Activated CD8-positive, alpha-beta memory T cell treated with anti-CD3 and anti-CD28 coated beads for 36 hours (primary cell): ENCODE measurements at regions not wholly inside any gene's neighbourhood (a gene's known extent, or its start where the extent isn't known, plus 50 kb on each side); places are given as distances from the start of the nearest gene placed in this dataset.
"Not testable (repeated sequence)": the region's sequence is repeated elsewhere in the genome, so short reads cannot be mapped to it uniquely, and the experiment has no call there.

Source experiments
- CTCF ChIA-PET: fragments of 350-600 bp; sonication (Branson Sonifier 250); formaldehyde crosslinking; loops from one replicate; lab custom pipeline; 2021; ENCODE audit warnings: antibody characterized with exemption; lab: Charles Lee
- POLR2A ChIA-PET: fragments of 350-600 bp; sonication (Branson Sonifier 250); formaldehyde crosslinking; loops from one replicate; lab custom pipeline; 2021; ENCODE audit warnings: antibody characterized with exemption; lab: Charles Lee

- ChIA-PET CTCF (no interaction called here), POLR2A (no interaction called here)
Observed at GRCh38 chr6:27553123-27553904, 80.4 kb upstream of the ZNF184 start.

DNA sequence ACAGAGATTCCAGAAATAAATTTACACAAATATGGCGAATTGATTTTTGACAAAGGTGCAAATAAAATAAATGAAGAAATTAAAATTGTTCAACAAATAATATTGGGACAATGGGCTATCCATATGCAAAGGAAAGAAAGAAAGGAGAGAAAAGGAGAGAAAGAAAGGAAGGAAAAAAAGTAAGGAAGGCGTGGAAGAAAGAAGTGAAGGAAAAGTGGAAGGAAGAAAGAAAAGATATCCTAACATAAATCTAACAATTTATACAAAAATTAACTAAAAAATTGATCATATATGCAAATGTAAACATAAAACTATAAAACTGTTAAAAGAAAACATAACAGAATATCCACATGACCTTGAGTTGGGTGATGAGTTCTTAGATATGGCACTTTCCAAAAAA is 78.7 kb upstream of the ZNF184 start:
- ChIA-PET POLR2A (no interaction called here), CTCF (no interaction called here)

- ChIA-PET POLR2A (no interaction called here), CTCF (no interaction called here)
Observed at GRCh38 chr6:27550692-27551091, 77.8 kb upstream of the ZNF184 start.

- POLR2A ChIA-PET, CTCF ChIA-PET: not testable (repeated sequence)
Observed at GRCh38 chr6:27549241-27549598, 76.3 kb upstream of the ZNF184 start.

DNA sequence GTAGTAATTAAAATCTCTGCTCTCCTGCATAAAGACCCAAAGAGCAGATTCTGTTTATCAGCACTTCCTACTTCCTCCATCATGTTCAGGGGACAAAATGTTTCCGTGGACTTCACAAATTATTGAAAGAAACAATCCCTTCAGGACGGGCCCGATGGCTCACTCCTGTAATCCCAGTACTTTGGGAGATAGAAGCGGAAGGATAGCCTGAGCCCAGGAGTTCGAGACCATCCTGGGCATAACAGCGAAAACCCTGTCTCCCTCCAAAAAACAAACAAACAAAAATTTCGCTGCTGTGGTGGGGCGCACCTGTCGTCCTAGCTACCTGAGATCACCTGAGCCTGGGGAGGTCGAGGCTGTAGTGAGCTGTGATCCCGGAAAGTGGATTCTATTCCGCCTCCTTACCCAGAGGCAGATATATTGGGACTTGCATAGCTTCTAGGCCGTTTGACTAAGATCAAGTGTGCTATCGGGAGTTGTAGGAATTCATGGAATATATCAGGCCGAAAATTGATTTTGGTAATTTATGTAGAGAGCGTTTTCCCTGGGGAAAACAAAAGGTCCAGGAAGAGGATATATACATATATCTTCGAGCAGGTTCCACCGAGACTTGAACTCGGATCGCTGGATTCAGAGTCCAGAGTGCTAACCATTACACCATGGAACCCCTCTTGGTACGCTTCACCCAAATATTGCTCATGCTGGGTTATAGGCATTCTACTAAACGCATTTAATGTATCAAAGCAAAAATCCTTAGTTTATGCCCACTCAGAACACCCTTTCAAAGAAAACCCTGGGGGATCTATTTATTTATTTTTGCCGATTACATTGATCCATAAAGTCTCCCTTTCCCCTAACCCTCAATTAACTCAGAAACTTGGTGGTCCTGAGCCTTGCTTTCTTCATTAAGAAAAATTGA is 74.5 kb upstream of the ZNF184 start:
- ChIA-PET CTCF (no interaction called here), POLR2A (no interaction called here)

DNA sequence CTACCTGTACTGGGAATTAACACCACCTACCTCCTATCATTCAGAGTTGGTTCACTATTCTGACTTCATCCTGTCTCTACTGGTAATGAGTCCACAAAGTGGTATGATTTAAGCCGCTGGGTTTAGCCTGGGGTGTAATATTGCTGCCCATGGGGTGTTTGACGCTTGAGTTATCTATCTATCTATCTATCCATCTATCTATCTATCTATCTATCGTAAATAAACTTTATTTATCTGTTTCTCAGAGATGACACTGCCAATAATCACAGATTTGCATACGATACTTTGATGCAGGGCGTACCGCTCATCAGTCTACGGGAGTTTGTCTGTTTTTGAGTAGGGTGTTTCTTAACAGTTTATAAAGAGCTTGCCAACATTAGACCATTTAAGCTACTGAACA is 73.6 kb upstream of the ZNF184 start:
- POLR2A ChIA-PET = no interaction called here

GRCh38 chr6:27545271-27546046 is 72.6 kb upstream of the ZNF184 start:
- ChIA-PET POLR2A (no interaction called here), CTCF (no interaction called here)

More for the DNA sequence above, 73.6 kb upstream of the ZNF184 start:
- CTCF ChIA-PET = no interaction called here

GRCh38 chr6:27544612-27545260 is 71.8 kb upstream of the ZNF184 start:
- ChIA-PET POLR2A (no interaction called here), CTCF (no interaction called here)

DNA sequence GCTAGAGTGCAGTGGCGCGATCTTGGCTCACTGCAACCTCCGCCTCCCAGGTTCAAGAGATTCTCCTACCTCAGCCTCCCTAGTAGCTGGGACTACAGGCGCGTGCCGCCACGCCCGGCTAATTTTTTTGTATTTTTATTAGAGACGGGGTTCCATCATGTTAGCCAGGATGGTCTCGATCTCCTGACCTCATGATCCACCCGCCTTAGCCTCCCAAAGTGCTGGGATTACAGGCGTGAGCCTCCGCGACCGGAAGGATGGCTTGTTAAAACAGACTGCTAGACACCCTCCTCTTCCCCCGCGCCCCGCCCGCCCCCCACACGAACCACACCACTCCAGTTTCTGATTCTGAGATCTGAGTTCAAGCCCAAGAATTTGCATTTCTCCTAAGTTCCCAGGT is 71.2 kb upstream of the ZNF184 start:
- CTCF ChIA-PET, POLR2A ChIA-PET: not testable (repeated sequence)

- CTCF ChIA-PET = no interaction called here
- POLR2A ChIA-PET = no interaction called here
Observed at GRCh38 chr6:27542485-27542884, 69.6 kb upstream of the ZNF184 start.

- CTCF ChIA-PET = no interaction called here
- POLR2A ChIA-PET = no interaction called here
Observed at GRCh38 chr6:27541933-27542297, 69.0 kb upstream of the ZNF184 start.

DNA sequence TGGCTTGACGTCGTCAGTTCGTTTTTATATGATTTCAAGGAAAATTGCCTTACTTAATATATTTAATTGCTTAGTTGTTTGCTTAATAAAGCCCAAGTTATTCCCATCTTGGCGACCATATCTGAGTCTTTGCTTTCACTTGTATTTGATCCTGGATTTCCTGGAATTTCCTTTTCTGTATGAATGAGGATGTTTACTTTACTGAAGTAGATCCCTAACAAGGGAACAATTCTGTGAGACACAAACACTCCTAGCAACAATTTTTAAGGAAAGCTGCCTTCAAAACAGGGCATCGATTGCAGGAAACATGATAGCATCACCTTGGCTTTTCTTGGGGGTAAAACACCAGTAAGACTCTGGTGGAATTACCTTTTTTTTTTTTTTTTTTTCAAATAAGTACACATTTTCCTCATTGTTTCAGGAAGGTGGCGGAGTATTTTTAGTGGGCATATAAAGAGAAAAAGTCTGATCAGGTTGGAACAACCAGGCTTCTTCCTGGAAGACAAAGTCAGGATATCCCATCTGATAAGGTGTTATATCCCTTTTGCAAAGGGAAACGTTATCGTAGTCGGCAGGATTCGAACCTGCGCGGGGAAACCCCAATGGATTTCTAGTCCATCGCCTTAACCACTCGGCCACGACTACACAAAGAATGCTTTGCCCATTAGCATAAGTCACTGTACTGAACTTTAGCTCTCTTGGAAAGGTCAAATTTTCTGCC is 68.5 kb upstream of the ZNF184 start:
- ChIA-PET POLR2A (no interaction called here), CTCF (interaction anchor here (0.7 kb wide), 1 partner anchor 244 kb away, joined by 4 read pairs; no protein-coding TSS in a partner anchor)

- ChIA-PET CTCF (no interaction called here), POLR2A (no interaction called here)
Observed at GRCh38 chr6:27539551-27539950, 66.6 kb upstream of the ZNF184 start.

- POLR2A ChIA-PET = no interaction called here
Observed at GRCh38 chr6:27532820-27533538, 60.1 kb upstream of the ZNF184 start.

GRCh38 chr6:27531772-27532459 is 59.0 kb upstream of the ZNF184 start:
- ChIA-PET CTCF (interaction anchor here (1.3 kb wide), 1 partner anchor 13 kb away, joined by 3 read pairs; no protein-coding TSS in a partner anchor), POLR2A (no interaction called here)

More at GRCh38 chr6:27532820-27533538, 60.1 kb upstream of the ZNF184 start:
- CTCF ChIA-PET = no interaction called here

DNA sequence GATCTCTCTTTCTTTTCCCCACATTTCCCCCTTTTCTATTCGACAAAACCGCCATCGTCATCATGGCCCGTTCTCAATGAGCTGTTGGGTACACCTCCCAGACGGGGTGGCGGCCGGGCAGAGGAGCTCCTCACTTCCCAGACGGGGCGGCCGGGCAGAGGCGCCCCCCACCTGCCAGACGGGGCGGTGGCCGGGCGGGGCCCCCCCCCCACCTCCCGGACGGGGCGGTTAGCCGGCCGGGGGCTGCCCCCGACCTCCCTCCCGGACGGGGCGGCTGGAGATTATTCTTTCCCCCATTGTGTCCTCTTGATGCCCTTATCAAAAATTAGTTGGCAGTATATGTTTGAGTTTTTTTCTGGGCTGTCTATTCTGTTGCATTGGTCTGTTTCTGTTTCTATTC is 56.9 kb upstream of the ZNF184 start:
- CTCF ChIA-PET, POLR2A ChIA-PET: not testable (repeated sequence)

GRCh38 chr6:27528714-27529113 is 55.8 kb upstream of the ZNF184 start:
- POLR2A ChIA-PET = no interaction called here
- CTCF ChIA-PET = no interaction called here
